GM20000 (cell line): ENCODE measurements at regions not wholly inside any gene's neighbourhood (a gene's known extent, or its start where the extent isn't known, plus 50 kb on each side); places are given as distances from the start of the nearest gene placed in this dataset.

ENCODE experiments used
- DNase-seq: peaks from one replicate; pipeline ENCODE4 v3.0.0; 2012; ENCODE audit warnings: low spot score
- TF ChIP-seq, protein P1 (sequence below): IDR thresholded peaks from 2 replicates; pipeline ENCODE4 v1.5.1; 2012; ENCODE audit warnings: mild to moderate bottlenecking, control low read depth; ENCODE audit errors: extremely low read depth, missing control alignments

- TF ChIP-seq, protein P1, sequence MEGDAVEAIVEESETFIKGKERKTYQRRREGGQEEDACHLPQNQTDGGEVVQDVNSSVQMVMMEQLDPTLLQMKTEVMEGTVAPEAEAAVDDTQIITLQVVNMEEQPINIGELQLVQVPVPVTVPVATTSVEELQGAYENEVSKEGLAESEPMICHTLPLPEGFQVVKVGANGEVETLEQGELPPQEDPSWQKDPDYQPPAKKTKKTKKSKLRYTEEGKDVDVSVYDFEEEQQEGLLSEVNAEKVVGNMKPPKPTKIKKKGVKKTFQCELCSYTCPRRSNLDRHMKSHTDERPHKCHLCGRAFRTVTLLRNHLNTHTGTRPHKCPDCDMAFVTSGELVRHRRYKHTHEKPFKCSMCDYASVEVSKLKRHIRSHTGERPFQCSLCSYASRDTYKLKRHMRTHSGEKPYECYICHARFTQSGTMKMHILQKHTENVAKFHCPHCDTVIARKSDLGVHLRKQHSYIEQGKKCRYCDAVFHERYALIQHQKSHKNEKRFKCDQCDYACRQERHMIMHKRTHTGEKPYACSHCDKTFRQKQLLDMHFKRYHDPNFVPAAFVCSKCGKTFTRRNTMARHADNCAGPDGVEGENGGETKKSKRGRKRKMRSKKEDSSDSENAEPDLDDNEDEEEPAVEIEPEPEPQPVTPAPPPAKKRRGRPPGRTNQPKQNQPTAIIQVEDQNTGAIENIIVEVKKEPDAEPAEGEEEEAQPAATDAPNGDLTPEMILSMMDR, result peak; percentile 50
These were observed 136.1 kb upstream of the CLINT1 start for GRCh38 chr5:157994906-157995519.

DNA sequence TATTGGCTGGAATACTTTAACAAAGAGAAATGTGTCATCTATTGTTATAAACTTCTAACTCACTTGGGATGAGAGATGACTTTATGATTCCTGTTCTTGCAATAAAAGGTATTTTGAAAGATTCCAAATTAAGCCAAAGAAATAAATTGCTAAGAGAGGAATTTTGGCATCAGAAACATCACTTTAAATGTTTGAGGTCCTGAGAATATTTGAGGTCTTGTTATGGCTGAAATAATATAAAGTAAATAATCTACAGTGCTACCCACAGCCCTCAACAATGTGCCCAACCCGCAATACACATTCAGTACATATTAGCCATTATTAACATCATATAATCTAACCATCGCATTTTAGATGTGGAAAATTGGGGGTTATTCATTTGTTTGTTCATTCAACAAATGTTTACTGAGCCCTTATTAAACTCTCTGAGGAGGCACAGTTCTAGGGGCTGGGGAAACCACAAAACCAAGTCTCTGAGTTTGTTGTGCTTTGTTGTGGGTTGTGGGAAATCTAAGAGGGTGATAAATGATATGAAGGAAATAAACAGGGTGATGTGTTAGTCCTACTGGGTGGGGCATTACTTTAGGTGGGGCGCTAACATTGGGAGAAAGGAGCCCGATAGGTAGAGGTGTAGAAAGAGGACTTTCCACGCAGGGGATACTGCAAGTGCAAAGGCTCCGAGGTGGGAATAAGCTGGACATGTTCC is 135.2 kb upstream of the CLINT1 start:
- no peak for DNase-seq
- TF ChIP-seq, protein P1, result no peak

More at GRCh38 chr5:157994906-157995519, 136.1 kb upstream of the CLINT1 start:
- peak; percentile 70 for DNase-seq

- DNase-seq, result no peak
- TF ChIP-seq, protein P1, result no peak
These were observed 134.3 kb upstream of the CLINT1 start for GRCh38 chr5:157993201-157993600.

DNA sequence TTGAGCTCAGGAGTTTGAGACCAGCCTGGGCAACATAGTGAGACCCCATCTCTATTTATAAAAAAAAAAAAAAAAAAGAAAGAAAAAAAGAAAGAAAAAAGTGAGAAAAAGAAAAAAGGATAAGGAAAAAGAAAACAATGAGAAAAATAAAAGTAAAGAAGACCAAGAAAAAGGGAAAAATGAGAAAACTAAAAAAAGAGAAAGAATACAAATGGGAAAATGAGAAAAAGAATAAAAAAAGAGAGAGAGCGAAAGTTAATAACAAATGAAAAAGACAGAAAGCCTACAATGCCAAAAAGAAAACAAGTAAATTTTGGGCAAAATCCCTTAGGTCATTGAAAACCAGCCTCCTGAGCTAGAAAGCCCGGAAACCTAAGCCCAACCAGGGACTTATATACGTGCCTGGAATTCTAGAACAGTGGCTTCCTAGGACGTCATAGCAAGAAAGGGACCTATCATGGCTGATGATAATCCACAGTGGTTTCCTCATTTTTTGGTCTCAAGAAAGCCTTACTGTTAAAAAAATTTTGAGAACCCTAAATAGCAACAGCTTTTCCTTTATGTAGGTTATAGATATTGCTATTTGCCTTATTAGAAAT is 131.7 kb upstream of the CLINT1 start:
- DNase-seq, result no peak
- TF ChIP-seq, protein P1, result no peak

GRCh38 chr5:157989296-157989695 is 130.4 kb upstream of the CLINT1 start:
- TF ChIP-seq, protein P1, result no peak
- DNase-seq, result no peak

DNA sequence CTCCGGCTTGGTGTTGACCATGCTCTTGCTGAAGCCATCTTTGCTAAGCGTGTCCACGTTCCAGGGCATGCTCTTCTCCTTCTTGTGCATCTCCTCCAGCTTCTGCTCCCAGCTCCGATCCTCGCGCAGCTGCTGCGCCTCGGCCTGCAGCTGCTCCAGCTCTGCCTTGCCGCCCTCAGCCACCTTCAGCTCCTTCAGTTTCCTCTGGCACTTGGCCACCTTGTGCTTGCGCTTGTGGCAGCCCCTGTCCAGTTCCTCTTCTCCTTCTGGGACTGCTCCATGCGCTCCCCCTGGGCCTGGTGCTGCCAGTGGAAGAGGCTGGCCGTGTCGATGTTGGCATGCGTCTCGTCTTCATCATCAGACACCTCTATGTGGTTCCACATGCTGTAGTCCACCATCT is 128.3 kb upstream of the CLINT1 start:
- TF ChIP-seq, protein P1, result no peak
- no peak for DNase-seq

GRCh38 chr5:157986431-157986990 is 127.6 kb upstream of the CLINT1 start:
- TF ChIP-seq, protein P1, result no peak
- no peak for DNase-seq
